NCI-H345 (cell line): ENCODE measurements at regions not wholly inside any gene's neighbourhood (a gene's known extent, or its start where the extent isn't known, plus 50 kb on each side); places are given as distances from the start of the nearest gene placed in this dataset.
A peak's percentile ranks its signal among the peaks of the same experiment; 100 is the strongest.

Experiments
- DNase-seq: peaks from one replicate; lab custom pipeline; 2025; lab: John Stamatoyannopoulos, UW

DNA sequence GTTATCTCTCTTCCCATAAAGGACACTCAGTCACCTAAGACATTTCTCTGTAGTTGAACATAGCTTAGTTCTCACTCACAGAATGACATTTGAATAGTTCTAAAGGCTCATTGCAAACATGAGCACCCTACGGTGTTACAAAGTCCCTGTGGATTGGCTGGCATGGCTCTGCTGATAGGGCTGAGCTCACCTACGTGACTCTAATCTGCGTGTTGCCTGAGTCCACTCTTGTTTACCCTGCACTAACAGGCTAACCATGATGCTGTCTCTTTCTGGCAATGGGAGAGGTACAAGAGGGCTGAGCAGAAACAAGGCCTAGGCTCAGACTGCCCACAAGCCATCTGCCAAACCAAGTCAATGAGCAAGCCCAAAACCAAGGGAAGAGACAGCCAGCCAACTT lies 103.6 kb downstream of the PALM2AKAP2 start:
- DNase-seq = no peak

DNA sequence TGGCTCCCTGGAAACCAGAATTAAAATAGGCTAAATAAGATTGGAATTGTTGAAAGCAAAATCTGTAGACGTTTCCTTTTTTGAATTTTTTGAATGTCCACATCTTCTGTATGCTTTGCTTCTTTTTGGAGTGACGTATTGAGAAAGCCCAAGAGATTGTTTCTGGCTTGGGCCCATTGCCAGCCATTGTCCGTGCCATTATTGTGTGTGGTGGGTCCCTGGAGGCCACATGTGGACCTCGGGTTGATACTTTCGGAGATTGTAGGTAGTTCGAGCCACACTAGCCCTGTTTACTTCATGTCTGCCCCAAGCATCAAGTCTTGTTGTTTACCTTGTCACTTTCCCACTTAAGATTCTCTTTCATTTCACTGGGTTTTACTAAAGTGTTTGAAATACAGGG lies 106.0 kb downstream of the PALM2AKAP2 start:
- DNase-seq = no peak

GRCh38 chr9:109886617-109887016 lies 106.6 kb downstream of the PALM2AKAP2 start:
- DNase-seq = no peak

DNA sequence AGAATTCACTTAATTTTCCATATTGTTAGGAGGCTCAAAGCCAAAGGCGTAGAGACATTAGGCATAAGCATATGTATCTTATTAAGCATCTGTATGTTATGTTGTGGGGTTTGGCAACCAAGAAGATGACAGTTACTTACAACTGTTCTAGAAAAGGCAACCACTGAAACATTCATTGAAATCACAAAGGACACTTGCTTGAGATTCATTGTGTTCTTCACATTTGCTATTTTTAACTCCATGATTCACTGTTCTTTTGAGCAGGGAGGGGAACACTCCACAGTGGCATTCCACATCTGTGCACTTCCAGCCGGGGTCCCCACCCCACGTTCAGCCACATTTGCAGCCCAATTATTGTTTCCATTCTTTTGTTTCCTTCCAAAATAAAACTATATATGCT lies 107.1 kb downstream of the PALM2AKAP2 start:
- DNase-seq = no peak

- no peak for DNase-seq
These were observed 108.7 kb downstream of the PALM2AKAP2 start for GRCh38 chr9:109888695-109889094.

DNA sequence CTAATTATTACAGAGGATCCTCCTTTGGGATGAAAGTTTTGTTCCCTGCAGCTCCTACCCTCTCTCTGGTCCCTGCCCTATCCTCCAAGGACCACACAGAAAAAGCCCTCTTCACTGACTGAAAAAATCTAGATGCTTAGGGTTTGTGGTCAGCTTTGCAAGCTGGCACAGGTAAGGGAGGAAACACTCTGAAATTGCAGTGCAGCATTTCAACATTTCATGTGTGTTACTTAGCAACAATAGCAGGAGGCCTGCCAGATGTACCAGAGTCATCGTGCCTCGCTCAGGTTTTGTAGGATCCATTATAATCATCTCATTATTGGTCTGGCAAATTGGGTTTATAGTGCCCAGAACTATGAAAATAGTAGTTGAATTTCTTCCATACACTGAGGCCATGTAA lies 109.5 kb downstream of the PALM2AKAP2 start:
- no peak for DNase-seq

GRCh38 chr9:109893241-109893640 lies 113.2 kb downstream of the PALM2AKAP2 start:
- DNase-seq = no peak

- DNase-seq = no peak
These were observed 114.5 kb downstream of the PALM2AKAP2 start for GRCh38 chr9:109894473-109894872.

GRCh38 chr9:109894921-109895758 lies 115.1 kb downstream of the PALM2AKAP2 start:
- DNase-seq = no peak

GRCh38 chr9:109901201-109901600 lies 121.2 kb downstream of the PALM2AKAP2 start:
- no peak for DNase-seq

DNA sequence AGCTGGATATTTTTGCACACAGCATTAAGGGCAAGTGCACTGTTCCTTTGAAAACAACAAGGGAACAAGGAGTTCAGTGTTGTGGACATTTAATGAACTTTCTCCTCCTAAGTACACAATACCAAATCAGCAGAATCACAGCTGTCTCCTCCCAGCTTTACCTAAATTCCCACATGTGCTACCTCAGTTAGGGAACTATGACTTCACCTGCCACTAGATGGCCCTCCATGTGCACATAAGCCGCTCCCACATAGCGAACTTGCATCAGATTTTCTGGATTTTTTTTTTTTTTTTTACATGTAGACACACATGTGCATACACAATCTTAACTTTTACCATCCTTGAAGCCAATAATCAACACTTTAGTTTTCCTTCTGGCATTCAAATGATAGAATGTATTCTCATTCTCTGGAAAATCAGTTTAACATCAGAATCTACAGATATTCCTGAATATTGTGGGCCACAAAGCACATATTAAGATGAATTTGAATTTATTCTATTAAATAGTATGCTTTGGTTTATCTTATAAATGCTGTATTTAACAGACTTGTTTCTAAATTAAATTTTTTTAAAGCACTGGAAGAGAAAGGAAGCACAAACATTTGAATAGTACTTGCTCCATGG lies 123.6 kb downstream of the PALM2AKAP2 start:
- DNase-seq = peak; percentile 66

DNA sequence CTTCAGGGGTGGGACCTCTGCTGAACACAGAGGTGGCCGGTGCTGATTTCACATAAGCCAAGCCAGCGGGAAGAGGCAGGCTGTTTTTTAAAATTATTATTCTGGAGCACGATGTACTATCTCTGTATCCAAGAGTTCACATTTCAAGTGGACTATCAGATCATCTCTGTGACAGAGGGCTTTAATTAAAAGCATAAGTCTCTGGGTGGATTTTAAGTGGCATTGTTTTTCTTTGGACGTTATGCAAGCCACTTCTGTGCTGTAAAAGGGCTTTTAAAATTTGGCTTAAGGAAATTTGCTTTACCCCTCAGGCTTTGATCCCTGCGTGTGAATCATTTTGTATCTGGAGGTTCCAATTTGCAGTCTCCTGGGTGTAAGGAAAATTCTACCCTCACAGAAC lies 124.7 kb downstream of the PALM2AKAP2 start:
- DNase-seq = no peak

- DNase-seq = no peak
These were observed 125.5 kb downstream of the PALM2AKAP2 start for GRCh38 chr9:109905472-109905871.

DNA sequence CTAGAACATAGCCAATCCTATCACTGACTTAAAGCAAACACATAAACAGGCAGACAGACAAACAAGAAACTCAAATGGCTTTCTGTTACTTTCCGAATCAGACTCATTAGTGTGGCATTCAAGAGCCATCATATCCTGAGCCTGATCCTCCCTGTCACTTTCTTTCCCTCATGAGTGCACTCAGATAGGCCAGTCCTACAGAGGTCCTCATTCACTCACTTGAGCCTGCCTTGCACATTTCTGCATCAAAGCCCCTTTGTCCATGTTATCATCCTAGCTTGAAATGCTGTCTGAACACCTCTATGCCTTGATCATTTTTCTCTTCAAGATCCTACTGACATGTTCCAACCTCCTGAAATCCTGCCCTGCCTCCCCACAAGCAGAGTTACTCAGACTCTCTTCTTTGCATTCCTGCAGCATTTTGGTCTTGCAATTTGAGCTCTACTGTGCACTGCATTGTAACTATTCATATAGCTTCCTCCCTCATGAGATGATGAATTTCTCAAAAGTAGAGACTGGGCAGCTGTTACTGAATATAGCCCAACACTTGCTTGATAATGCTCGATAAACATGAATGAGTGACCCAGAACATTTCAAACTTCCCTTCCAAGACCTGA lies 126.9 kb downstream of the PALM2AKAP2 start:
- no peak for DNase-seq

- DNase-seq = no peak
These were observed 127.4 kb downstream of the PALM2AKAP2 start for GRCh38 chr9:109907400-109907799.

GRCh38 chr9:109907810-109908458 lies 127.9 kb downstream of the PALM2AKAP2 start:
- no peak for DNase-seq

- no peak for DNase-seq
These were observed 128.7 kb downstream of the PALM2AKAP2 start for GRCh38 chr9:109908459-109909390.

DNA sequence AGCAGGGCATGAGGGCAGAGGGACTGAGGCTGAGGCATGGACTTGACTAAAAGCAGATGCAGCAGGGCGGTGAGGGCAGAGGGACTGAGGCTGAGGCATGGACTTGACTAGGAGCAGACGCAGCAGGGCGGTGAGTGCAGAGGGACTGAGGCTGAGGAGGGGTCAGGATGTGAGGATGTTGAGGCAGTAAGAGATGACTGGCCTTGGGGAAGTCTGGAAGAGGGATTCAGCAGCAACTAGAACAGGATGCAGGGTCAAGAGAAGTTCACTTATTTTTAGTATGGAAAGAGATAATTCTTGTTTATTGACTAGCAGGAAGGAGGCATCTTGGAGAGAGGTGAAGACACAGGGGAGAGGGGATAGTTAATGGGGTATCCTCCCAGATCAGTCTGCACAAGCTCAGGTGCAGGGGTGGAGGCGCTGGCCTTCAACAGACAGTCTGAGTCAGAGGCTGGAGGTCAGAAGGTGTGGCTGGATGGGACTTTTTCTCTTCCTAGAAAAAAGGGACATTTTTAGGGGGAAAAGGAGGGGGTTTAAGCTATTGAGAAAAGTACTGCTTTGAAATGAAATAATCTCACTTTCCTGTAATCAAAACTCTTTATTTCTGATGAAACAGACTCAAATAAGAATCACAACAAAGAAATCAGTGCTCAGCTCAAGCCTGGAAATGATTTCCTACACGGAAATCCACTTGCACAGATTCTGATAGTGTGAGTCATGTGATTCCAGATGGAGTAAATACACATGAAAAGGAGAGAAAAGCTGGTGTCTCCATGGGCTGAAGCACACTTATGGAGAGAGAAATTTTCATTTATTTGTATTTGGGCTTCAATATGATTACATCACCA lies 130.9 kb downstream of the PALM2AKAP2 start:
- DNase-seq = no peak

DNA sequence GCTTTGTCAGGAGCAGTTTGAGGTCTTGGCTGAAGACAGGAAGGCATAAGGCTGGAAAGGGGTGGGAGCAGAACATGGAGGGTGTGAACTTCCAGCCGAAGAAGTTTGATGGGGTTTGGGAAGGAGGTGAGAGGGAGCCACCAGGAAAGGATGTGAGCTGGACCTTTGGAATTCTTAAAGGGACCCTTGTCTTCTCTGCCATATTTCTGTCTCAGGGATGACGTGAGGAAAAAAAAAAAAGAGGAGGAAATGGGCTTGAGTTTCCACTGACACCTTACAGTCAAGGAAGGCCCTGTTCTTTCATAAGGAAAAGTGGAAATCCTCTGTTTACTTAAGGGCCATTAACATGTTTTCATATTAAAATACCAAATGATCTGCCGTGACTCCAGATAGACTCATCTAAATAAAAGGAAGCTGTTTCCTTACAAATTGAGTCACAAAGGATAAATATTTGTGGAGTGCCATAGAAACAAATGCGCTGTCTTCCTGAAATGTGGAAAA lies 132.1 kb downstream of the PALM2AKAP2 start:
- DNase-seq = no peak

DNA sequence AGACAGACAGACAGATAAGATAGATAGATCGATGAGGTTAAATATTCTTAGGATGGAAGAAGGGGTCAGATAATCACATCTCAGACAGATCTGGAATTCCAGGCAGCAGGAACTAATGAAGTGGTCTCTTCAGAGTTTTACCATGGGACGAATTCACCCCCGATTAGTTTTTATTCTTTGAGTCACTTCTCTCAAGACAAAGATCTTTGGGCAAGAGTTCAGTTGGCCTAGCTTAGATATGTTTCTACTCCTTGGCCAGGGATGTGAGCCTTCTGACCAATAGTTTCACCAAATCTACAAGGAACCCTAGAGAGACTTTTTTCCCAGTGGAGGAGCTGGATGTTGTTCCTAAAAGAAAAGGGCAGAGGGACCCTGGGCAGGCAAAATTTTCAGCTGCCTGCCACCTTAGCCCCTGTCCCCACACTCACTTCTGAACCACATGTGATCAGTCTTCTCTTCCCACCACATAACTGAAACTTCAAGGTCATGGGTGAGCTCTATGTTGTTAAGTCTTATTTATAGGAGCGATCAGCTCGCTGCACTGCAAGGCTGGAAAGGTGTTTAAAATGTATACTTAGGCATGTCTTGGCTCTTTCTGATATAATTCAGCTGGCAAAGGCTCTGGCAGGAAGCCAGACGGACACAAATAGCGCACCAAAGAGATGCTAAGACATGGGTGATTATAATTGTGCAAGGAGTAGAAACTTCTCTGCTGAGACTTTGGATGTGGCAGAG lies 132.9 kb downstream of the PALM2AKAP2 start:
- DNase-seq = no peak
